GM12864 (cell line): ENCODE measurements at regions not wholly inside any gene's neighbourhood (a gene's known extent, or its start where the extent isn't known, plus 50 kb on each side); places are given as distances from the start of the nearest gene placed in this dataset.

Experiments
- DNase-seq: peaks from one replicate; pipeline ENCODE4 v3.0.0-alpha.2; 2011; ENCODE audit warnings: low read depth
- H3K4me3 ChIP-seq: 2 replicates; pipeline ENCODE4 v1.5.1; 2011; ENCODE audit warnings: mild to moderate bottlenecking, low read depth, low read length, control low read depth
- TF ChIP-seq, protein P1 (sequence below): IDR thresholded peaks from 2 replicates; pipeline ENCODE4 v1.5.1; 2011; ENCODE audit warnings: low read depth, mild to moderate bottlenecking, moderate library complexity, low read length, control low read depth, inconsistent platforms; ENCODE audit errors: missing control alignments

DNA sequence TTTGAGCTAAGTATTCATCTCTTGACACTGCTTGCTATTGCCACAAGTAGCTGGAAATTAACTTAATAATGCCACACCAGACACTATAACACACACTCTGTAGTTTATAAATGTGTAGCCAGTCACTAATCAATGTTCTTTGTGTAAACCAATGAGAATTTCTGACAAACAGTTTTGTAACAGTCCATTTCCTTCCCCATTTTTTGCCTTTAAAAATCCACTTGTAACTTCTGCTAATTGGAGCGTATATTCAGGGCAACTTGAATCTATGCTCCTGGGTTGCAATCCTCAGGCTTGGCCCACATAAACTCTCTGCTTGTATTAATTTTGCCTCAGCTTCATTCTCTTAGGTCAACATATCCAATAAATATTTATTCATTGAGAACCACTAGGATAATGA is 125.0 kb upstream of the DHRS4 start:
- no peak for DNase-seq
- H3K4me3 ChIP-seq, result no peak overlapping the region
- TF ChIP-seq, protein P1, sequence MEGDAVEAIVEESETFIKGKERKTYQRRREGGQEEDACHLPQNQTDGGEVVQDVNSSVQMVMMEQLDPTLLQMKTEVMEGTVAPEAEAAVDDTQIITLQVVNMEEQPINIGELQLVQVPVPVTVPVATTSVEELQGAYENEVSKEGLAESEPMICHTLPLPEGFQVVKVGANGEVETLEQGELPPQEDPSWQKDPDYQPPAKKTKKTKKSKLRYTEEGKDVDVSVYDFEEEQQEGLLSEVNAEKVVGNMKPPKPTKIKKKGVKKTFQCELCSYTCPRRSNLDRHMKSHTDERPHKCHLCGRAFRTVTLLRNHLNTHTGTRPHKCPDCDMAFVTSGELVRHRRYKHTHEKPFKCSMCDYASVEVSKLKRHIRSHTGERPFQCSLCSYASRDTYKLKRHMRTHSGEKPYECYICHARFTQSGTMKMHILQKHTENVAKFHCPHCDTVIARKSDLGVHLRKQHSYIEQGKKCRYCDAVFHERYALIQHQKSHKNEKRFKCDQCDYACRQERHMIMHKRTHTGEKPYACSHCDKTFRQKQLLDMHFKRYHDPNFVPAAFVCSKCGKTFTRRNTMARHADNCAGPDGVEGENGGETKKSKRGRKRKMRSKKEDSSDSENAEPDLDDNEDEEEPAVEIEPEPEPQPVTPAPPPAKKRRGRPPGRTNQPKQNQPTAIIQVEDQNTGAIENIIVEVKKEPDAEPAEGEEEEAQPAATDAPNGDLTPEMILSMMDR, result no peak

DNA sequence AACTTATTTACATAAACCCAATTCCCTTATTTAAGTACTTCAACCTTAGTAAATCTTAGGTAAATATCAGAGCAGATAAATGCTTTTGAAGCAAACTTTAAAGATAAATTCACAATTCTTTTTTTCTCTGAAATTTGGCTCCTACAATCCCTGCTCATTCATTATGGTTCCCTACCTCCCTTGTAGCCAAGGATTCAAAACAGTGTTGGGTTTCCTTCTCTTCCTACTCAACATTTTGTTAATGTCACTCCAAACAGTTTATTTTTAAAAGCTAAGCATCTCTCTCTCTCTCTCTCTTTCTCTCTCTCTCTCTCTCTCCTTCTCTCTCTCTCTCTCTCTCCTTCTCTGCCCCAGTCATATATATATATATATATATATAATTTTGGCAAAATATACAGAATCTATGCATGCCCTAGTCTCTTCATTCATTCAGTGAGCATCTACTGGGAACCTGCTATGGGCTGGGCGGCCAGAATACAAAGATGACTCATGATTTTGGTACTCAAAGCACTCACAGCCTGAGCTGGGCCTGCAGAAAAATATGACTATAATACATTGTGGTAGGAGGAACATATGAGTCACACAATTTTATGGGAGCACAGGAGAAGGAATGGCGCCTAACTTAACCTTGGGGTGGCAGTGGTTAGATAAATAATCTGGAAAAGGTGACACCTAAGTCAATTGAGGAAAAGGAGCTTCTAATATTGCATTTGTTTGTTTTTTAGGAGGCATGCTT is 123.7 kb upstream of the DHRS4 start:
- DNase-seq, result no peak
- no peak overlapping the region for H3K4me3 ChIP-seq
- TF ChIP-seq, protein P1, result no peak

DNA sequence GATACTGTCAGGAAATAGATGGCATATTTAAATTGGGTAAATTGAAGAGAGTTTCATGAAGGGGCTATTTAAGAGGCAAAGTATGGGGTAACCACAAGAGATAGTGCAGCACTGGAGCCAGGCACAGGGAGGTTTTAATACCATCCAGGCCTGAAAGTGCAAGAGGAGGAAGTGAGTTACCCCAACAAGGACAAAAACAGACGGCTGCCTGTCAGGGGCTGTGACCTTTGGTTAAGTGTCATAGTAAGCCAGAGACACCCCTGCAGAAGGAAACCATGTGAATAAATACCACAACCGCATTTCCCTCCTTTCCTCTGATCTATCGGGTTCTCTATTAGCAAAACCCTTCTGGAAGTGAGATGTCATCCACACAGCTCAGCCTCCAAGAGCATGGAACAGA is 122.0 kb upstream of the DHRS4 start:
- TF ChIP-seq, protein P1, result no peak
- no peak for DNase-seq
- no peak overlapping the region for H3K4me3 ChIP-seq

DNA sequence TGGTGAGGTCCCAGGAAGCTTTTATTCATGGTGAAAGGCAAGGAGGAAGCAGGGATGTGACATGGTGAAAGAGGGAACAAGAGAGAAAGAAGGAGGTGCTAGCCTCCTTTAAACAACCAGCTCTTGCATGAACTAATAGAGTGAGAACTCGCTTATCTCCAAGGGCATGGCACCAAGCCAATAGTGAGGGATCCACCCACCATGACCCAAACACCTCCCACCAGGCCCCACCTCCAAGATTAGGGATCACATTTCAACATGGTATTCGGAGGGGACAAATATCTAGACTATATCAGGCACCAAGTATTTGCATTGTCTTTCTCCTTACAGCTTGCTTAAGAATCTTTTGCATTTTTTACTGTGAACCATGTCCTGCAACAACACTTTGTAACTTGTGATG is 91.9 kb upstream of the DHRS4 start:
- TF ChIP-seq, protein P1, result no peak
- no peak for DNase-seq
- no peak overlapping the region for H3K4me3 ChIP-seq

DNA sequence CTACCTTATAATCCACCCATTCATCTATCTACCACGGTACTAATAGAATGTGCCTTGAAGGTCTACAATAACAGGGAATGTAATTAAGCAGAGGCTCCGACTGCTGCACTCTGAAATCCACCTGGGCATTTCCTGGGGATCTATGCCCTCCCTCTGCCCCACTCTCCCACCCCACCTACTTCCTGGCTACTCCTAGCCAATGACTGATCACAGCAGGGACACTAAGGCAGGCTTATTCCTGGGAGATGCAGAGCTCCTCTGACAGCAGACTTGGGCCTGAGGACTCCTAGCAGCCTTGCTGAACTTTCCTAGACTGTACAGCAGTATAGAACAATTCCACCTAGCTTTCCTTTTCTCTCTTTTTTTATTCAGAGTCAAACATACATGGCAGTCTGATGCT is 91.1 kb upstream of the DHRS4 start:
- DNase-seq, result no peak
- TF ChIP-seq, protein P1, result no peak
- H3K4me3 ChIP-seq, result no peak overlapping the region

DNA sequence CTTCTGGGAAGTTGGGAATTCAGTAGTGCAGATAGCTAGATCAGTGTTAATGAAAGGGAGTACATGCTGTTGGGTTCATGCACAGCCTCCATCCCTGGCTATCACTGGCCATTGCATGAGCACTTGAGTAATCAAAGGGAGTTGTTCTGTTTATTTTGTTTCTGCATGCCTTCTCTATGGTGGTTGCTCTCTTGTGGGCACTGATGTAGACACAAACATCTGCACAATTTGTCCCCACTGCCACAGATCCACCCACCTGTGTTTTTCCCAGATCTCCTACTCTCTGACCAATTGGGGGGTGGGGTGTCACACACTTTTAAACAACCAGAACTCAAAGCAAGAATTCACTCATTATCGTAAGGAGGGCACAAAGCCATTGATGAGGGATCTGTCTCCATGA is 89.7 kb upstream of the DHRS4 start:
- TF ChIP-seq, protein P1, result no peak
- H3K4me3 ChIP-seq, result no peak overlapping the region
- no peak for DNase-seq

DNA sequence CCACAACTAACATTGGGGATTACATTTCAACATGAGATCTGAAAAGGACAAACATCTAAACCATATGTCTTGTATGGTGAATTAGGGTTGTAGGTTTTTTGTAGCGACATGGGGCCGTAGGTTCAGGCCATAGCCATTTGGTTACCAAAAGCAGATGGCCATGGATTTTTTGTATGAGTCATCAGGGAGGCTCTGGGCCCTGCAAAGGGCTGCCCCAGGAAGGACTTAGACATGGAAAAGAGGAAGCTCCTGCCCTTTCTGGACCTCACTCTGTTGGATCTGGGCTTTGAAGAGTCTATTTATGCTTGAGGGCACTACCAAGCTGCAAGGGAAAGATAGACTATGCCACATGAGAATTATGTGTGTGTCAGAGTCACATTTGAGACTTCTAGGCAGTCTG is 89.3 kb upstream of the DHRS4 start:
- DNase-seq, result no peak
- TF ChIP-seq, protein P1, result no peak
- H3K4me3 ChIP-seq, result no peak overlapping the region
